Skeletal muscle satellite cell (primary cell): ENCODE measurements at regions not wholly inside any gene's neighbourhood (a gene's known extent, or its start where the extent isn't known, plus 50 kb on each side); places are given as distances from the start of the nearest gene placed in this dataset.

Experiments
- H3K27me3 ChIP-seq: 2 replicates; pipeline ENCODE4 v1.7.0; 2013; ENCODE audit warnings: low read length; ENCODE audit not compliant: control insufficient read depth, insufficient read depth
- H3K36me3 ChIP-seq: 2 replicates; pipeline ENCODE4 v1.7.0; 2013; ENCODE audit warnings: mild to moderate bottlenecking, control low read depth, low read length; ENCODE audit not compliant: insufficient read depth
- H3K4me1 ChIP-seq: 2 replicates; pipeline ENCODE4 v1.7.0; 2013; ENCODE audit warnings: low read length; ENCODE audit not compliant: control insufficient read depth, insufficient read depth
- H3K4me2 ChIP-seq: 2 replicates; pipeline ENCODE4 v1.7.0; 2013; ENCODE audit warnings: mild to moderate bottlenecking, low read length
- H3K4me3 ChIP-seq: 2 replicates; pipeline ENCODE4 v1.7.0; 2013; ENCODE audit warnings: low read length
- H3K9ac ChIP-seq: 2 replicates; pipeline ENCODE4 v1.7.0; 2013; ENCODE audit warnings: mild to moderate bottlenecking, low read depth, low read length, moderate library complexity
- H3K9me3 ChIP-seq: replicated peaks from 2 replicates; pipeline ENCODE4 v1.7.0; 2013; ENCODE audit warnings: mild to moderate bottlenecking, control low read depth, low read length

DNA sequence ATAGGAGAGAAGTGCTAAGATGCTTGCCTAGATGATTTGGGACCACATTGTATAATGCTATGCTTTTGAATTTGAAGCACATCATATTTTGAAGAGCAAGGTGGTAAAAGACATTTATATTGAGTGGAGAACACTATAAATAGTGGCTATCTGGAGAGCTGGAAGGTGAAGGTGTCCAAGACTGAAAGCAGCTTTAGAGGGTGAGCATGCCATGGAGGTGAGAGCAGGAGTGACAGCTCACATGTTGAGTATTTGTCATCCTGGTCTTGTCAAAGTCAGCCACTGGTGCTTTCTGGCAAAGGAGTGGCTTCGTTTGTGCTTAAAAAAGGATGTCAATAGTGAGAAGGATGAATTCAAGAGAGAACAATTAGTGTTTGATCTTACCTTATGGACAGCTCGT is 225.9 kb downstream of the COG6 start:
- Histone ChIP-seq H3K4me2 (no peak overlapping the region), H3K4me3 (no peak overlapping the region), H3K9me3 (no peaks in the 10 kb centered on the region), H3K9ac (no peak overlapping the region), H3K36me3 (no peaks in the 10 kb centered on the region), H3K4me1 (peaks cover 5% of the 10 kb centered on the region), H3K27me3 (no peaks in the 10 kb centered on the region)

DNA sequence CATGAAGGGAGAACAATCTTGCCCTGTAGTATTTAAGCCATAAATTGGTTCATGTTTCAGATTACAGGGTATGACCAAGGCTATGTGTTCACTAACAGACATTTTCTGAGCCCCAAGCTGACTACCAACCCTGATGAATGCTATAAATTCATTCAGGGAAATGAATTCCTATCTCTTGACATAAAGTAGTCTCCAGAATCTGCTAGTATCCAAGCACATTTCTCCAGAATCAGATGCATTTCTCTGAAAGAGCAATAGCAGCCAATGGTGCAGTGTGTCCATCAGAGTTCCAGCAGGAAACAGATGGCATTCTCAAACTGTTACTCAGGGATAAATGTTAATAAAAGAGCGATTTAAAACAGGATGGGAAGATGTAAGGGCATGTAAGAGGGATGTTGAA is 226.4 kb downstream of the COG6 start:
- Histone ChIP-seq H3K4me3 (no peak overlapping the region), H3K4me1 (no peaks in the 10 kb centered on the region), H3K36me3 (no peaks in the 10 kb centered on the region), H3K9ac (no peak overlapping the region), H3K4me2 (no peak overlapping the region), H3K9me3 (no peaks in the 10 kb centered on the region), H3K27me3 (no peaks in the 10 kb centered on the region)

DNA sequence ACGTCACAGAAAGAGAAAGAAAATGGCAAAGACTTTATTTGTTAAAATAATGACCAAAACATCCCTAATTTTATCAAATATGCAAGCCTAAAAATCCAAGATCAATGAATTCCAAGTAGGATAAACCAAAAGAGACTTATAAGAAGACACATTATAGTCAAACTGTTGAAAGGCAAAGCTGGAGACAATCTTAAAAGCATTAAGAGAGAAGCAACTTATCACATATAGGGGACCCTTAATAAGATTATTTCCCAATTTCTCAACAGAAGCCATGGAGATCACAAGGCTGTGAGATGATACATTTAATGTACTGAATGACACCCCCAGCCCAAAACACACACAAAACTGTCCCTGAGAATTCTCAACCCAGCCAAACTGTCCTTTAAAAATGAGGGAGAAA is 228.7 kb downstream of the COG6 start:
- H3K9ac ChIP-seq: no peak overlapping the region
- no peak overlapping the region for H3K4me2 ChIP-seq

DNA sequence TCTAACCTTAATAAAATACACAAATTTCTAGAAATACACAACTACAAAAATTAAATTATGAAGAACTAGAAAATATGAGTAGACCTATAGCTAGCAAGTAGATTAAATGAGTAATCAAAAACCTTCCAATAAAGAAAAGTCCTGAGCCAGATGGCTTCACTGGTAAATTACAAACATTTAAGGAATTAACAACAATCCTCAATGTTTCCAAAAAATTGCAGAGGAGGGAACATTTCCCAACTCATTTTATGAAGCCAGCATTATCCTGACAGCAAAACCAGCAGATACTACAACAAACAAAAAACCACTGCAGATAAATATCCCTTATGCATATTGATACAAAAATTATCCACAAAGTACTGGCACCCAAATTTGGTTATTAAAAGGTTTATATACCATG is 230.9 kb downstream of the COG6 start:
- Histone ChIP-seq H3K9ac (no peak overlapping the region), H3K4me1 (peaks cover 11% of the 10 kb centered on the region), H3K36me3 (no peaks in the 10 kb centered on the region), H3K9me3 (no peaks in the 10 kb centered on the region), H3K4me2 (no peak overlapping the region), H3K27me3 (no peaks in the 10 kb centered on the region), H3K4me3 (no peak overlapping the region)

More for the DNA sequence above, 228.7 kb downstream of the COG6 start:
- Histone ChIP-seq H3K27me3 (no peaks in the 10 kb centered on the region), H3K36me3 (no peaks in the 10 kb centered on the region), H3K9me3 (no peaks in the 10 kb centered on the region), H3K4me1 (peaks cover 5% of the 10 kb centered on the region), H3K4me3 (no peak overlapping the region)

DNA sequence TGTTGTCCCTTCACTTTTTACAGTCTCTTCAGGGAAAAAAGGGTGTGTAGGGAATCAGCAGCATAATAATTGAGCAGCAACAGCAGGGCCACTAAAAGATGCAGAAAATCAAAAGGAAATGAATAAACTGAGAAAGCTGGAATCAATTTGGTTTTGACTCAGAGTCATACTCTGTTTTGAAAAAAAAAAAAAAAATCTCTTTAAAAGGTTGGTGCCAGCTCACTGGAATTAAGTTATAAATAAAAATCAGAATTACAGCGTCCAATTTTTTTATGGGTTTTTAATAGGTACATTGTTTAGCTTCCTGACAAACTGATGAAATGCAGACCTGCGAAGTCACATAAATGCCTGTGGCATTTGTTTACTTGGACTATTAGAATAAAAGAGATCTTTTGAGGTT is 231.9 kb downstream of the COG6 start:
- Histone ChIP-seq H3K36me3 (no peaks in the 10 kb centered on the region), H3K9ac (no peak overlapping the region), H3K4me2 (no peak overlapping the region), H3K9me3 (no peaks in the 10 kb centered on the region), H3K4me1 (peaks cover 11% of the 10 kb centered on the region), H3K4me3 (no peak overlapping the region), H3K27me3 (no peaks in the 10 kb centered on the region)

DNA sequence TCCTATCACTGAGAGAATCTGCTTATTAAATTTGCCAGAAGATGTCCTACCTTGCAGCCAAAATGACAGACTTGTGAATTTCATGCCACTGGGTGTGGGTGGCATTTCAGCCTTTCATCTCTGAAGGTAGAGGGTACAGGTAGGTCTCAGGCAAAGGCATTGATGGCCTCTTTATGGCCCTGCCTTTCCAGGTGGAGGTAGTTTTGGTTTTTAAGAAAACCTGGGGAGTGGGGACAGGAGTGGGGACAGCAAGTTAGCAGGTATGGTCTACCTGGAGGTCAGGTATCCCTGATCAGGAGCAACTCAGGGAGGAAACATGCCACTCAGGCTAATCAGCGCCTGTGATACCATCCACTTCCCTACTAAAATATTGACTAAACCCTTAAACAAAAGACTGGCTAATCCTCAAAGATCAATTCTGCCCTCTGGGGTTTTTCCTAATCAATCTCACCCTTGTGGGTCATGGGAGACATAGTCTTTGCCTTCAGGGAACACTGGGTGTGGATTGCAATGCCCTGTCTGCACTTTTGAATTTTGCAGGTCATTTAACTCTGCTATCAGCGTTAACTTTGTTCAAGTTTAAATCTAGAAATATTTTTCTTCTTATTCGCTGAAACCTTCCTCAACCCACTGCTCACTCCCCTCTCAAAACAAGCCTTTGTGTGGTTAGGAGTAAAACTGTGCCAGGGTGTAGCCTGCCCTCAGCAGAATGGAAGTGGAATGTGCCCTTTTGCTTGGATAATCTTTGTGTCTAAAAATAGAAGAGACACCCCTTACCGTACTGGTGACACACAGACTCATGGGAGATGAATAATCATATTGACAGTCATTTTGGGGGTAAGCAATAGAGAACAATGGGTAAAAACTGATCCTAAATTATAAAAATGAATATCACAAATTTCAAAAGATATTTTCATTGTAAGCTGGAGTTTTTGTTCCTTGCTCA is 233.7 kb downstream of the COG6 start:
- Histone ChIP-seq H3K9ac (no peak overlapping the region), H3K4me1 (peaks cover 11% of the 10 kb centered on the region), H3K4me3 (no peak overlapping the region), H3K27me3 (no peaks in the 10 kb centered on the region), H3K9me3 (no peaks in the 10 kb centered on the region), H3K36me3 (no peaks in the 10 kb centered on the region), H3K4me2 (no peak overlapping the region)

DNA sequence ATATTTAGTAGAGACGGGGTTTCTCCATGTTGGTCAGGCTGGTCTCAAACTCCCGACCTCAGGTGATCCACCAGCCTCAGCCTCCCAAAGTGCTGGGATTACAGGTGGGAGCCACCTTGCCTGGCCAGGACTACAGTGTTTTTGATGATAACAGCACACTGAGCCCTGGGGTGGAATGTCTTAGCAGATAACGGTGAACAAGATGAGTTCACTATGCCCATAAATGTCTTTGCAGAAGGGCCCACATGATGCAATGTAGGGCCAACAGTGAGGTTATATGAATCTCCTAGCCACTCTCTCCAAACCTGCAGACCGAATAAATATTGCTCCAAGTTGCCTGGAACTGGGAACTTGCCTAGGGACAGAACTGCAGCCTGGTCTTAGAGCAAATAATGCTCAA is 235.1 kb downstream of the COG6 start:
- H3K9ac ChIP-seq: no peak overlapping the region
- H3K9me3 ChIP-seq: no peaks in the 10 kb centered on the region

DNA sequence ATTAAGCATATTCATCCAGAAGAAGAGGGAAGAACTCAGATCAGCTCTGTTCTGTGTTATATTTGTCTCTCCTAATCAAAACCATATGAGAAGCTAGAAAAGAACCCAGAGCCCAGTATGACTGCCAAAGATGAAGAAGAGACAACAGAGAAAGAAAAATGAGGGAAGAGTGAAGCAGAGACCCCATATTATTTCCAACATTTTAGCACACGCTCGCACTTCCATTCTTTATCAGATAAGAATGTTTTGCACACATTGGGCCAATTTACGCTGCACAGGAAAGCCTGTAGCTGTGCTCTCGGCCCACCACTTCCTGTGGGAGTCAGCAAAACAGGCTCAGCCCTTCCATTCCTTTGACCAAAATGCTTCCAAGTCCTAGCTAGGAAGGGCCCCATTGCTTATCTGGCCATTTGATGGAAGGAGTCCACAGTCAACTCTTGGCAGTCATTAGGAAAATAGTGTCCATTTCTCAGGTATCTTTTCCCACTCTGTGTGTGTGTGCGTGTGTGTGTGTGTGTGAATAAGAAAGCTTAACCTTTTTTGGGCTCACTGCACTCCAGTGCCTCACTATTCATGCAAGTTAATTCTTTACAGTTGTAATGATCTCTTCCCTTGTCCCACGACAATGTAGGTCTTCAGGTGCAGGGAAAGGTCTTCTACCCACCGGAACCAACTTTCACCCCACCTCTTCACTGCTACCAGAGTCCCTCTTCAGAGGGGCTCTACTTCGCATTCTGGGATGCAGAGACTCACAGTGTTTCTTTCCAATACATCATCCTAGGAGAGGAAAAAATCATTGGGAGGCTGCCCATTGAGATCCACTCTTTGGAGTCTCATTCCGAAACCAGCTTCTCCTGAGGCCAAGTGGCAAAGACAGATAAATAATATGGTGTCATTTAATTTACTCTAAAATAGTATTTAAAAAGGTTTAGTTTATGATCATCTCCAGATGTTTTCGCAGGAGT is 237.5 kb downstream of the COG6 start:
- H3K27me3 ChIP-seq: no peaks in the 10 kb centered on the region
- H3K36me3 ChIP-seq: no peaks in the 10 kb centered on the region
- no peak overlapping the region for H3K4me3 ChIP-seq
- H3K4me1 ChIP-seq: peaks cover 15% of the 10 kb centered on the region
- no peaks in the 10 kb centered on the region for H3K9me3 ChIP-seq
- no peak overlapping the region for H3K4me2 ChIP-seq
- H3K9ac ChIP-seq: no peak overlapping the region

More for the DNA sequence above, 235.1 kb downstream of the COG6 start:
- Histone ChIP-seq H3K4me1 (peaks cover 11% of the 10 kb centered on the region), H3K27me3 (no peaks in the 10 kb centered on the region), H3K4me3 (no peak overlapping the region), H3K4me2 (no peak overlapping the region), H3K36me3 (no peaks in the 10 kb centered on the region)

DNA sequence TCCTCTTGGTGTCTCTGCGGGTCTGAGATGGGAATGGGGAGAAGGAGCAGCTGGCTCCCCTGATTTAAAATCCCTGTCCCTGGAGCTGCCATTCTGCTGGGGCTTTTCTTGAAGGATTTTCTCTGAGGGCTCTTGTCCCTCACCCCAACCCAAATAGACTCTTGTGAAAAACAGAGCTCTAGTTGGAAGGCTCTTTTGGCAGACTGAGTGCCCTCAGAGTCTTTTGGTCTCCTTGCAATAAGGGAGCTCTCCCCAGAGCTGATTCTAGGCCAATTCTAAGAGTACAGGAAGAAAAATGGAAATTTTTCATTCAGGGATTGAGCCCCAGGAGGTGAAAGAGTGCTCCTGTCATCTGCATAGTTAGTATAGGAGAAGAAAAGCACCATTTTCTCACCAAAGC is 238.3 kb downstream of the COG6 start:
- no peaks in the 10 kb centered on the region for H3K36me3 ChIP-seq
- H3K4me2 ChIP-seq: no peak overlapping the region
- no peak overlapping the region for H3K4me3 ChIP-seq
- H3K9ac ChIP-seq: no peak overlapping the region
- H3K27me3 ChIP-seq: no peaks in the 10 kb centered on the region
- peaks cover 15% of the 10 kb centered on the region for H3K4me1 ChIP-seq
- no peaks in the 10 kb centered on the region for H3K9me3 ChIP-seq

DNA sequence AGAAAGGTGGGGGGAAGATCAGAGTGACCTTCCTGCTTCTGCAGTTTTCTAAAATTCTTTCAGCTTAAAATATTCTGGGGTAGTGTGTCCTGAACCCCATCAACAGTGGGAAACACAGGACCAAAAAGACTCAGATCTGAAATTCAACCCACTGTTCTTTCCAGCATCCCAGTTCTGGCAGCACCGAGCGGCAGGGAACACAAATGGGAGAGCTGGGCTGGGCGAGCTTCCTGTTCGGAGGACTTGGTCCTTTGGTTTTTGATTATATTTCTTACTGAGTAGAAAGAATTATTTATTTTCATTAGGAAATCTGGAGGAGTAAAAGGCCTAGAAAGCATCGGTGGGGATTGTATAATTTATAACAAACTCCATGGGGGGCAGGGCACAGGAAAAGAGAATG is 239.1 kb downstream of the COG6 start:
- no peak overlapping the region for H3K4me2 ChIP-seq
- H3K9me3 ChIP-seq: no peaks in the 10 kb centered on the region
- no peaks in the 10 kb centered on the region for H3K27me3 ChIP-seq
- no peak overlapping the region for H3K9ac ChIP-seq
- peaks cover 7% of the 10 kb centered on the region for H3K4me1 ChIP-seq
- H3K4me3 ChIP-seq: no peak overlapping the region
- H3K36me3 ChIP-seq: no peaks in the 10 kb centered on the region

DNA sequence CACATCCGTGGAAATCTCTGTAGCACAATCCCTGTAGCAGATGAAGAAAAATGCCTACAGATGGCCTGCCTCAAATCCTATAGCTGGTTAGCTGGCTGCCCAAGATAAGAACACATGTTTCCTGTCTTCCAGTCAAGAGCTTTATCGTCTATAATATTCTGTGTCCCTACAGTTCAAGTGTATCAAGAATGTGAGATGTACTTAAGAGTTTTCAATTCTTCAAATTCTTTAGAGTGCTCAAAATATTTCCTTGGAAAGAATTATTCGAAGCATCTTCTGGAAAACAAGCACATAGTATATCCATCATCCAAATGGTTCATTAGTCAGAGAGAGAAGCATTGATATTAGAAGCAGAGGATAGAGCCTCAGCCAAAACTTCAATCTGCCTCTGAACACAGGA is 239.8 kb downstream of the COG6 start:
- no peaks in the 10 kb centered on the region for H3K36me3 ChIP-seq
- peaks cover 5% of the 10 kb centered on the region for H3K4me1 ChIP-seq
- no peak overlapping the region for H3K9ac ChIP-seq
- no peaks in the 10 kb centered on the region for H3K9me3 ChIP-seq
- no peak overlapping the region for H3K4me2 ChIP-seq
- H3K4me3 ChIP-seq: no peak overlapping the region
- no peaks in the 10 kb centered on the region for H3K27me3 ChIP-seq
